HT1080 (cell line): ENCODE measurements at regions not wholly inside any gene's neighbourhood (a gene's known extent, or its start where the extent isn't known, plus 50 kb on each side); places are given as distances from the start of the nearest gene placed in this dataset.

ENCODE experiments used
- DNase-seq: peaks from one replicate; pipeline ENCODE4 v3.0.0-alpha.2; 2015; ENCODE audit warnings: low read depth

- no peak for DNase-seq
These were observed 279.8 kb downstream of the TNS1 start for GRCh38 chr2:217722883-217723472.

- DNase-seq = no peak
These were observed 285.1 kb downstream of the TNS1 start for GRCh38 chr2:217717646-217718045.

DNA sequence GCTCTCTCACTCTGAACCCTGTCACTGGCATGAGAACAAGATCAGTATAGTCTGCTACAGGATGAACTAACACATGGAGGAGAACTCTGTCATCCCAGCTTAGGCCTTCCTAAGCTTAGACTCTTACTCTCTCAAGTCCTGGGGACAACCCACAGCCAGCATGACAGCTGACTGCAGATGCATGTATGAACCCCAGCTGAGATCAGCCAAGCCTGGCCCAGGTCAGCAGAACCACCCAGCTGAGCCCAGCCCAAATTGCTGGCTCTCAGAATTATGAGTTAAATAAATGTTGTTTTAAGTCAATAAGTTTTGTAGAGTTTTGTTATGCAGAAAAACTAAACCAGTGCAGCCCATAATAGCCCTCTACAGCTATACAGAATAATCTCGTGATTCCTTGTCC, 287.3 kb downstream of the TNS1 start:
- DNase-seq = no peak

- DNase-seq = peak; percentile 91
These were observed 288.5 kb downstream of the TNS1 start for GRCh38 chr2:217714287-217714751.

DNA sequence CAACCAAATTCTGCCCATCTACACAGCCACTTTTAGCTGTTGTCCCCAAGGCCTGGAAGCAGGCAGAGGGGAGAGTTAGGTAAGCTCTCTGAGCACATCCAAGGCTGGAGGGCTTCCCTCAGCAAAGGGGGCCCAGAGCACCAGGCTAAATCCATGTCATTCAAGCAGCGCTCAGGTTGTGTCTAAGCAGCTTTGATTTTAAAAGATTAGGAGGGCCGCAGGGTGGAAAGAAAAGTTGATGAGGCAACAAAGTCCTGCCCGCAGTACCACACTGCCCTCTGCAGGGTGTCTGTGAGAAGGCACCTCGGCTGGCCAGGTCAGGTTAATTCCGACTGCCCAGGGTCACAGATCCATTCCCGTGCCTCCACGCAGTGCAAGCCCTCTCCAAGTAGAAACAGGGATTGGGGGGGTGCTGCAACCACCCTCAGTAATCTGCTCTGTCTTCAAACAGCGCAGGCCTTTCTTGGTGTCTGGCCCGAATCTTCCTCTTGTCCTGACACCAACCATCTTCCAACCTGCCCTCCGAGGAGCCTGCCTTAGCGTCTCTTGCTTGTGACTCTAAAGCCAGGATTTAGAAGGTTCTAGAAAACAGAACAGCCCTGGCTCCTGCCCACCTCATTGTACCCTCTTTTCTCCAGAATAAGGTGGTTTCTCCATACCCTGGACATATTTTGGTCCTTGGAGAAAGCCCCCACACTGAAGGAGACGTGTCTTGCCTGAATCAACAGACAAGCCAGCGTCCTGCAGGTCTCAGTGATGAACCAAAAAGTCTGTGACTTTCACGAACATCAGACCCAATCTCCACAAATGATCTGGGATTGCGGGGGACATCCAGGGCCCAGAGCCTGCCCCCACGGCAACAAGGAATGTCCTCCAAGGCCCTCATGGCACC, 289.2 kb downstream of the TNS1 start:
- peak; percentile 75 for DNase-seq

GRCh38 chr2:217712431-217712830, 290.4 kb downstream of the TNS1 start:
- DNase-seq = no peak

DNA sequence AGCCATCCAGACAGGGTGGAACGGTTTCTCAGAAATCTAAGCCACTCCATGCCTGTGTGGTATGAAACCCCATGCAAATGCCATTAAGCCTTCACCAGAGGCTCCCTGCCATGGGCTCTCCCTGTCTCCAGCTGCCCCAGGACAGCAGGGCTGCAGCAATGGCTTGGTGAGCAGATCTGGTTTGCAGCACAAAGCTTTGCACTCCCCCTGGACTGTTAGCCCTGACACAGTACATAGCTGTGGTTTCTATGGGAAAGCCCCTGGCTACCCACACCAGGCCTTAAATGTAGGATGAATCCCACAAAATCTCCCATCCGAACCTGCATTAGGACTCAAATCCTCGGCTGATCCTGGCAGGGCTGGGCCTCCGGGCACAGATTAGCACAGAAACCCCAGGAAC, 291.6 kb downstream of the TNS1 start:
- DNase-seq = peak; percentile 22

DNA sequence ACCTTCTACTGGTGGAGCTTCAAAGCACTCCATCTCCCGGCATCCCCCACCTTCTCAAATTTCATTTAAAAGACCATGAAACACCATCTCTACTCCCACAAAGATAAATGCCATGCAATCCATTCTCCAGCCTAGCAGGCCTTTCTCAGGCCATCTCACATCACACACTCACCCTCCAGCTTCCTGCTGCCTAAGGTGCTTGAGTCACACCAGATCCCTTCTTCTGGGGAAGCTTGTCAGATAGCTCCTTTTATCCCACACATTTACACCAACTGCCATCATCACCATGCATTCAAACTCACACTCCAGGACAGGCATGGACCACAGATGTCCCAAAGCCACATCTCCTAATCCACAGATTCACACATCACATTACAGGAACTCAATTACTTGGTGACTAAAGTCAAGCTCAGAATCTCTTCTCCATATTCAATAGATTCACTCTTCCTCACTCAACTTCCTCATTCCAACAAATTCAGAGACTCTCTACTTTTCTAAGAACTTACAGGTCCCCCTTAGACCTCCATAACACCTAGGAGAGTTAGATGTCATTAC, 292.5 kb downstream of the TNS1 start:
- peak; percentile 77 for DNase-seq

- DNase-seq = no peak
These were observed 293.2 kb downstream of the TNS1 start for GRCh38 chr2:217709478-217710210.

GRCh38 chr2:217707131-217707611, 295.6 kb downstream of the TNS1 start:
- DNase-seq = peak; percentile 60

DNA sequence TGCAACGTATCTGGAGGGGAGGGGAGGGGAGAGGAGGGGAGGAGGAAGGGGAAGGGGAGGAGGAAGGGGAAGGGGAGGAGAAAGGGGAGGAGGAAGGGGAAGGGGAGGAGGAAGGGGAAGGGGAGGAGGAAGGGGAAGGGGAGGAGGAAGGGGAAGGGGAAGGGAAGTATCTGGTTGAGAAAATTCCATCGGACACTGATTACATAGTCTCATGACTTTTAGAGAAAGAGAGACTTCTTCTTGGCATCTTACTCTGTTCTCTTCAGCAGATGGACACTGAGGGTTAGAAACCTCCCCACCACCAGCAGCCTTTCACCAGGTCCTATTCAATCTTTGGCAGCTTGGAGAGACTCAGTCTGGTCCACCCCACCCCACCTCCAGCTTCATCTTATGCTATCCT, 296.3 kb downstream of the TNS1 start:
- no peak for DNase-seq

DNA sequence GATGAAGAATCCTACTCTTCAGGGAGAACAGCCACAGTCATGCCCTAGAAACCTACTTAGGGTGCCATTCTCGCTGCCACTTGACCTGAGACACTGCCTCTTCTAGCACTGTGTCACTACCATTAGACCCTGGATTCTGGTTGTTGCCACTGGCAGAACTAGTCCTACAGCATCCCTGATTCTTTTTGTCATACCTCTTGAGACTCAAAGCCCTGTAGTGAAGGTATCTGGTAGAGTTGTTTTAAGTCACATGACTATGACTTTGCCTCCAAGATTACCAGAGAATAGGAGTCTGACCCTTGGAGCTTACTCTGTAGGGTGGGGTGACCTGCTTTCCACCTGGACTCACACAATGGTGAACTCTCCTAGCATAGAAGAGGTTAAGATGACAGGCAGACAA, 296.7 kb downstream of the TNS1 start:
- DNase-seq = no peak

DNA sequence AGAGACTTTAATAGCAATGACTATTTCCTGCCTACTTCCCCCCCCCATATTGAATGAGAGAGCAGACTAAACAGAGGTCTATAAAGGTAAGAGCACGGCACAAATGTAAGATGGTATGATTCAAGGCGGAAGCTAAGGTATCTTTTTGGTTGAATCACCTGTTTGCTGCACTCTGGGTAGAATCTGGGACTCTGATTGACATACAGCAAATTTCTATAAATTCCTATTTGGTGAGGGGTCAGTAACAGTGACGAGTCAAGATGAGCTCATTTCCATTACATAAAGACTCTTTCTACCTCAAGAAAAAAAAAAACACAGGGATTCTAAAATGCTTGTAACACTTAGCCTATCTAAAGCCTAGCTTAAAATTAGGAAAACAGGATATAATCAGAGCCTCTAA, 297.3 kb downstream of the TNS1 start:
- DNase-seq = peak; percentile 42

DNA sequence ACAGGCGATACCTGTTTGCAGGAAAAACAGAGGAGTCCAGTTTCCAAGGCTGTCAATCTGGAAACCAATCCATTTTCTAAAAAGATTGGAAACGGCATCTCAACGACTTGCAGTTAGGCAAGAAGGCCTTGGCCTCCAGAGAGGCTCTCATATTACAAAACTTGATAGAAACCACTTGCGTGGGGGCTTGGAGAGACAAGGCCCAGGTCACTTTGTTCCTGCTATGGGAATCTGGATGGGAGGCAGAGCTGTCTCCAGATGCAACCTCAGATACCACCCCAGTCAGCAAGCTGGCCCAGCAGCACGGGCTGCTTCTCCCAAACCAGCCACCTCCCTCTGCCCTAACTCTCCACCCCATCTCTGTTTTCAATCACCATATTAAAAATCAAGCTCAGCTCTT, 298.8 kb downstream of the TNS1 start:
- DNase-seq = no peak

- no peak for DNase-seq
These were observed 299.7 kb downstream of the TNS1 start for GRCh38 chr2:217703102-217703501.

DNA sequence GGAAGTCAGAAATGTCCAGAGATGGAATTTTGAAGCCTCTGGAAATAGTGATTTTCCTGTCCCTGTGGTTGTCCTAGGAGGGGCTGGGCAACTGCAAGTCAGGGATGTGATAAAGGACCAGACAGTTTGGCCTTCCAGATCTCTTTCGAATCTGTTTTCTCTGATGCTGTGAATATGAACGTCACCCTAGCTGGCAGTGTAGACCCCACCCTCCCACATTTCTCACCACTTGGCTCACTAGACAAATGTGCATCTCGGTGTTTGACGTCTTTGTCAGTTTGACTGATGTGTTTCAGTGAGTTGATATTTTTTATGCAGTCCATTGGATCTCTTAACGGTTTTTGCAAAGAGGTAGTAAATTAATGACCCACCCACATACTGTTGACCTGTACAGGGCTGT, 301.2 kb downstream of the TNS1 start:
- no peak for DNase-seq

DNA sequence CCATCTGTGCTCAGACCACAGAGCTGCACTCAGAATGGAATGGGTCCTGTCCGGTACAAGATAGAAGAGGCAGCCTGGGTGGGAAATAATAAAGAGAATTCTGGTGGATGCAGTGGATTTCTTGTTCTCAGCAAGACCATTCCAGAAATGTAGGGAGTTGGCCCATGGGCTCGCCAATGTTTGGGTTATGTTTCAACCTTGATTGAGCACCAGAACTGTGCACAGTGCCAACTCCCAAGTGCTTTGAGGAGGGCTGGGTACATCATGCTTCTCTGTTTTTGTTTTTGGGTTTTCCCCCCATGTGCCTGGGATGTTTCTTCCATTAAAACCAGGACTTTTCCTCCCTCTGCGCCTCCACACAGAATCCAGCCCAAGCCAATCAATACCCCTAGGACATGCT, 304.1 kb downstream of the TNS1 start:
- no peak for DNase-seq

DNA sequence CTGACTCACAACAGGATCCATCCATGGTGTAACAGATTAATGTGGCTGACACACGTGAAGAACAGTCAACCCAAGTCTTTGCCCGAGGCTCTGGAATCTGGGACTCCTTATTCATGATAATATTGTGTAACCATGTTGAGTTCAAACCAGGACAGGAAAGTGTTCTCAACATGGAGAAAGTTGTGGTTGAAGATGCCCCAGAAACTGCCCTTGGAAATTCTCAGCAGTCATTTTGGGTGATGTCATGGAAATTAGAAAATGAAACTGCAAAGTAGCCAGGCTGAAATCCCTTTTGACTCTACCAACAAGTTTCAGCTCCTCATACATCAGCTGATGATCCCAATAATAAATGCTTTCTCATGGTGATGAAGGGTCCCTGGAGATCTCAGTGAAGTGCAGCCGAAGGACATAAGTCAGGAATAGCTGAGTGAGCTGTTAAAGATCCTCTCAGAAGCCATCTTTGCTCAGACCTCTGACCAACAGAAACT, 307.7 kb downstream of the TNS1 start:
- peak; percentile 70 for DNase-seq

DNA sequence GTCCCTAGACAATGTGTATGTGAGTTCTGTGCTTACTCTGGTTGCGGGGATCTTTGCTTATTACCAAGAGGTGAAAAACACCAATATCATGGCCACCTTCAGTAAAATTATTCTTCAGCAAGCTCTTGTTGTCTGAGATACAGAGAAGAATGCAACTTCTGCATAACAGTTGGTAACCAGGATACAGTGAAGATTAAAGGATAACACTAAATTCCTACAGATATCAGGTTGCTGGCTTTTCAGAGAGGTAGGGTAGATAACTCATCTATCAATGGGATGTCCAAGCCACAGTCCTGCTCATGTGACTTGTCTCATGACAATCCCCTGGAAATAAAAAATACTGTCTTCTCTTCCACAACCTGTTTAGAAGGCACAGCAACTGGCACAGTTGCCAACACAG, 308.5 kb downstream of the TNS1 start:
- DNase-seq = no peak

GRCh38 chr2:217693363-217693762, 309.4 kb downstream of the TNS1 start:
- DNase-seq = no peak

DNA sequence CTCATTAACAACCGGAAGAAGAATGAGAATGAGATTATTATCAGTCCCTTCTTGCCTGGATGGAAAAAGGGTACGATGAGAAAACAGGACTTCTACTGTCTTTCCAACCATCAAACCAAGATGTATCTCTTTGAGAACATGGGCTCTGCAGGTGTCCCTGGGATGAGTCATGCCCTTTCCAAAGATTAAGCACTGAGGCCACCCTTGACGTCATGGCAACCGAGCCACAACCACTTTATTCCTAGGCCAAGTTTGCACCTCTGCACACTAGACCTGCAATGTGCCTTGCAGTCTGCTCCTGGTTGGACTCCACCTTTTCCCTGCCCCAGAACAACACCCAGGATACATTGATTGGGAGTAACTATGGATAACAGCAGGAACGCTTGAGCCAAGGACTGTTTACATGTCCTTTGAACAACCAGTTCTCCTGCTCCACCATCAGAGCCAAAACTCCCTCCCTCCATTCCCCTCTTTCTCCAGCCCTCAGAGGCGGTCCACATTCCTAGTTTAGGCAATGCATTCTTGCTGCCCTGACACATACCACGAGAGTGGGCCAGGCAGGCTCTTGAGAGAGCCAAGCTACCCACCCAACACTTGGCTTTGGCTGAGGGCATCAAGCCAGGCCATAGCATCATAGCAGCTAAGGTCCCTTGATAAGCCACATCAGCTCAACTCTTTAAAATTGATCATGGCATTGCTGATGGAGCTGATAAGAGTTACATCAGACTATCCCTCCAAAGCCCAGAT, 310.7 kb downstream of the TNS1 start:
- peak; percentile 34 for DNase-seq
